Mesenchymal stem cell (in vitro differentiated cells and primary cell): ENCODE measurements at regions not wholly inside any gene's neighbourhood (a gene's known extent, or its start where the extent isn't known, plus 50 kb on each side); places are given as distances from the start of the nearest gene placed in this dataset.

Source experiments
- DNase-seq: peaks from one replicate; pipeline ENCODE4 v3.0.0-alpha.2; 2013
- H2AFZ ChIP-seq: one replicate; pipeline ENCODE4 v1.6.1; 2013; ENCODE audit warnings: low read depth, mild to moderate bottlenecking, control low read depth, inconsistent platforms, low read length, moderate library complexity
- H2AK5ac ChIP-seq: 2 replicates; pipeline ENCODE4 v1.6.1; 2013; ENCODE audit warnings: low read length, moderate library complexity, mild to moderate bottlenecking, inconsistent platforms; ENCODE audit not compliant: severe bottlenecking
- H2BK120ac ChIP-seq: one replicate; pipeline ENCODE4 v1.6.1; 2013; ENCODE audit warnings: low read depth, mild to moderate bottlenecking, inconsistent platforms, low read length, moderate library complexity
- H2BK12ac ChIP-seq, 2 experiments: one replicate each; pipeline ENCODE4 v1.6.1; 2013; ENCODE audit warnings: inconsistent platforms in 2 of 2, low read length in 2 of 2, mild to moderate bottlenecking in 2 of 2, moderate library complexity in 2 of 2, control low read depth in 1 of 2
- H2BK15ac ChIP-seq: one replicate; pipeline ENCODE4 v1.6.1; 2013; ENCODE audit warnings: mild to moderate bottlenecking, low read depth, inconsistent platforms; ENCODE audit not compliant: poor library complexity, severe bottlenecking
- H2BK5ac ChIP-seq: 2 replicates; pipeline ENCODE4 v1.6.1; 2013; ENCODE audit warnings: low read depth, mild to moderate bottlenecking, low read length, control low read depth, inconsistent platforms; ENCODE audit not compliant: poor library complexity, severe bottlenecking
- H3K14ac ChIP-seq, 2 experiments: one replicate each; pipeline ENCODE4 v1.6.1; 2013; ENCODE audit warnings: inconsistent platforms in 2 of 2, low read length in 2 of 2, control low read depth in 1 of 2, mild to moderate bottlenecking in 1 of 2, moderate library complexity in 1 of 2
- H3K18ac ChIP-seq, 2 experiments: one replicate each; pipeline ENCODE4 v1.6.1; 2013; ENCODE audit warnings: inconsistent platforms in 2 of 2, low read length in 2 of 2, control low read depth in 1 of 2, low read depth in 1 of 2, mild to moderate bottlenecking in 1 of 2
- H3K23ac ChIP-seq, 2 experiments: one replicate each; pipeline ENCODE4 v1.6.1; 2013; ENCODE audit warnings: inconsistent platforms in 2 of 2, low read length in 2 of 2, mild to moderate bottlenecking in 2 of 2, moderate library complexity in 2 of 2, control low read depth in 1 of 2
- H3K27ac ChIP-seq: 2 replicates; pipeline ENCODE4 v1.5.1; 2013; ENCODE audit warnings: mild to moderate bottlenecking, moderate library complexity, low read length, control low read depth, inconsistent platforms; ENCODE audit not compliant: poor library complexity, severe bottlenecking
- H3K27me3 ChIP-seq, 2 experiments: 2 replicates each; pipeline versions ENCODE4 v1.6.1 to v1.7.0; 2013; ENCODE audit warnings: low read length in 2 of 2, mild to moderate bottlenecking in 2 of 2, moderate library complexity in 2 of 2, control low read depth in 1 of 2, inconsistent platforms in 1 of 2; ENCODE audit not compliant: control insufficient read depth in 1 of 2, insufficient read depth in 1 of 2
- H3K36me3 ChIP-seq, 2 experiments: 2 replicates each; pipeline versions ENCODE4 v1.6.1 to v1.7.0; 2013; ENCODE audit warnings: low read length in 2 of 2, control low read depth in 1 of 2, inconsistent platforms in 1 of 2, low read depth in 1 of 2, mild to moderate bottlenecking in 1 of 2; ENCODE audit not compliant: insufficient read depth in 2 of 2, control insufficient read depth in 1 of 2
- H3K4ac ChIP-seq, 2 experiments: one replicate each; pipeline ENCODE4 v1.6.1; 2013; ENCODE audit warnings: inconsistent platforms in 2 of 2, low read length in 2 of 2, mild to moderate bottlenecking in 2 of 2, moderate library complexity in 2 of 2, control low read depth in 1 of 2, low read depth in 1 of 2
- H3K4me1 ChIP-seq: 2 replicates; pipeline ENCODE4 v1.6.1; 2013; ENCODE audit warnings: low read depth, low read length, control low read depth; ENCODE audit not compliant: control insufficient read depth, insufficient read depth
- H3K4me2 ChIP-seq: 2 replicates; pipeline ENCODE4 v1.6.1; 2013; ENCODE audit warnings: low read length, mild to moderate bottlenecking, inconsistent platforms; ENCODE audit not compliant: poor library complexity, severe bottlenecking
- H3K4me3 ChIP-seq, 2 experiments: 2 replicates each; pipeline versions ENCODE4 v1.5.1 to v1.7.0; 2013; ENCODE audit warnings: low read length in 2 of 2, mild to moderate bottlenecking in 2 of 2, control low read depth in 1 of 2, low read depth in 1 of 2; ENCODE audit not compliant: insufficient read depth in 1 of 2
- H3K79me1 ChIP-seq: replicated peaks from 2 replicates; pipeline ENCODE4 v1.6.1; 2013; ENCODE audit warnings: mild to moderate bottlenecking, control low read depth, low read length, inconsistent platforms; ENCODE audit not compliant: poor library complexity, severe bottlenecking
- H3K9ac ChIP-seq: 2 replicates; pipeline ENCODE4 v1.7.0; 2013; ENCODE audit warnings: mild to moderate bottlenecking, low read length, moderate library complexity
- H3K9me3 ChIP-seq: 2 replicates; pipeline ENCODE4 v1.7.0; 2013; ENCODE audit warnings: mild to moderate bottlenecking, low read length; ENCODE audit not compliant: control insufficient read depth
- H4K8ac ChIP-seq: one replicate; pipeline ENCODE4 v1.6.1; 2013; ENCODE audit warnings: inconsistent platforms, mild to moderate bottlenecking, low read length, moderate library complexity
- H4K91ac ChIP-seq: one replicate; pipeline ENCODE4 v1.6.1; 2013; ENCODE audit warnings: mild to moderate bottlenecking, low read length, inconsistent platforms
- WGBS: methylation state at CpG from one replicate; pipeline ENCODE4 v1.1.7; 2013; ENCODE audit warnings: mixed read lengths; 5-methylcytosine and 5-hydroxymethylcytosine counted together

DNA sequence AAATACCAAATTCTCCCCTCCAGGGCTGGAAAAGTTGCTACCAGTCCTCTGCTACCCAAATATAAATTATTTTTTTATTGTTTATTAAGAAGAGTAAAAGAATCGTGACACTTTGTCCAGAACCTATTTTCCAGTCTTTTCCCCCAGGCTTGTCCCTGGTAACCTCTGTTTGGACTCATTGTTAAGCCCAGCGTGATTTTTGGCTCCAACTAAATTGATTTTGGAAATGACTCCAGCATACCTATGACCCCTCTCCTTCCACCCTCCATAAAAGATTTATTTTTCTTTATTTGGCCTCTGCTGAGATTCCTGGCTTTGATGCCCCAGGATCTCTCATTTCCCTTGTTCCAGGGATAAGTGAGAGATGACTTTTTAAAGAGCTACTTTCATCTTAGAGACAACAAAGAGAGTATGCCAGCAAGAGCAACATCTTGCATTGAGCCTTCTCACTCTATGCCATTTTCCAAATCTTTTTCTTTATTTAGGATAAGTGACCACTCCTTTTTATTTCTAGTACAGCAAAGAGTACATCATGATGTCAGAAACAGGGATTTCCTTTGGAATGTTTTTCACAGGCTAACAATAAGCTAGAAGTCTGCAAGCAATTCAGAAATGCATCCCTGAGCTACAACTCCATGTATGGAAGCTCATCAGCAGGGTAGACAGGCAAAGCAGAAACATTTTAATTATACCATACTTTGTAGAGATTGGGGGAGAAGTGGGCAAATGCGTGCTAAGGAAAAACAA, 75.8 kb downstream of the DAD1 start:
- H4K8ac ChIP-seq = no peak overlapping the region
- no peak overlapping the region for H3K23ac ChIP-seq
- H3K14ac ChIP-seq = no peak overlapping the region
- no peak overlapping the region for H3K4me3 ChIP-seq
- H2BK120ac ChIP-seq = no peak overlapping the region
- no peaks in the 10 kb centered on the region for H3K79me1 ChIP-seq
- no peak overlapping the region for H2BK12ac ChIP-seq
- H3K9ac ChIP-seq = no peak overlapping the region
- no peak for DNase-seq
- H3K9me3 ChIP-seq = no peaks in the 10 kb centered on the region
- WGBS = 97% methylated on average over 3 of the region's 3 CpGs
- H2BK15ac ChIP-seq = no peak overlapping the region
- H3K4me1 ChIP-seq = no peaks in the 10 kb centered on the region
- no peak overlapping the region for H2AK5ac ChIP-seq
- H3K4me2 ChIP-seq = no peak overlapping the region
- no peak overlapping the region for H4K91ac ChIP-seq
- no peak overlapping the region for H2AFZ ChIP-seq
- H3K27me3 ChIP-seq = peaks cover 0 to 20% of the 10 kb centered on the region in 2 experiments
- H2BK5ac ChIP-seq = no peak overlapping the region
- no peak overlapping the region for H3K4ac ChIP-seq
- no peak overlapping the region for H3K18ac ChIP-seq
- H3K27ac ChIP-seq = no peak overlapping the region
- no peaks in the 10 kb centered on the region for H3K36me3 ChIP-seq

DNA sequence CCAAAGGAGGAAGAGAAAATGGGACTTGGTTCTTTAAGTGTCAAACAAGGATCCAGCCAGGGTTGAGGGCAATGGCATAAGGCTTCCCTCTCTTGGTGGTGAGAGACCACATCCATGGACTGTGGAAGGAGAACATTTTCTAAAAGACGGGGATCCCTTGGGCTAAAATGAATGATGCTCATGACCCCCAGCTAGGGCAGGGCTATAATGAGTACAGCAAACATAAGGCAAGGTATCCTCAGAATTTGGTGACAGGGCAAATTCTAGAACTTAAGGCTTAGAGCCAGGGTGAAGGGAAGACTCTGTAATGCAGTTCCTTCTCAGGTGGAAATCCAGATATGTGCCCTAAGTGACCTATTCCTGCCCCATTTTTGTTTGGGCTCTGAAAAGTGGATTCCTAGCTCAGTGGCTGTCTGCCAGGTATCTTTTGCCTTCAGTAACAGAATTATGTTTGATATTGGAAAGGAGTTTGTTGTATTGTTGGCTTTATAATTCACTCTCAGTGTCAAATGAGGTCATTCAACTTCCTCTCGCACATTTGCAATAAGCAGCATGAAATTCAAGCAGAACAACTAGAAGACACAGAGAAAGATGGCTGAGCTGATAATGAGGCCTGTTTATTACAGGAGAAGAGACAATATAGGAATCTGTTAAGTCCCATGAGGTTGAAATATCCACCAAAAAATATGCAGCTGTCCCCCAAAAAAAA, 76.8 kb downstream of the DAD1 start:
- Histone ChIP-seq H2BK15ac (no peak overlapping the region), H3K9me3 (no peaks in the 10 kb centered on the region), H3K36me3 (no peaks in the 10 kb centered on the region), H3K4ac (no peak overlapping the region), H3K4me2 (no peak overlapping the region), H3K4me3 (no peak overlapping the region), H4K8ac (no peak overlapping the region), H3K23ac (no peak overlapping the region), H4K91ac (no peak overlapping the region), H3K79me1 (no peaks in the 10 kb centered on the region), H2BK120ac (no peak overlapping the region), H3K9ac (no peak overlapping the region), H3K14ac (no peak overlapping the region), H3K4me1 (no peaks in the 10 kb centered on the region), H3K27ac (no peak overlapping the region), H2AFZ (no peak overlapping the region), H2AK5ac (no peak overlapping the region), H2BK5ac (no peak overlapping the region), H3K27me3 (peaks cover 0 to 20% of the 10 kb centered on the region in 2 experiments), H2BK12ac (peak overlapping the region in 1 of 2 experiments; percentile 73), H3K18ac (peak overlapping the region in 1 of 2 experiments; percentile 78)
- no peak for DNase-seq
- 95% methylated on average over 1 of the region's 2 CpGs for WGBS

DNA sequence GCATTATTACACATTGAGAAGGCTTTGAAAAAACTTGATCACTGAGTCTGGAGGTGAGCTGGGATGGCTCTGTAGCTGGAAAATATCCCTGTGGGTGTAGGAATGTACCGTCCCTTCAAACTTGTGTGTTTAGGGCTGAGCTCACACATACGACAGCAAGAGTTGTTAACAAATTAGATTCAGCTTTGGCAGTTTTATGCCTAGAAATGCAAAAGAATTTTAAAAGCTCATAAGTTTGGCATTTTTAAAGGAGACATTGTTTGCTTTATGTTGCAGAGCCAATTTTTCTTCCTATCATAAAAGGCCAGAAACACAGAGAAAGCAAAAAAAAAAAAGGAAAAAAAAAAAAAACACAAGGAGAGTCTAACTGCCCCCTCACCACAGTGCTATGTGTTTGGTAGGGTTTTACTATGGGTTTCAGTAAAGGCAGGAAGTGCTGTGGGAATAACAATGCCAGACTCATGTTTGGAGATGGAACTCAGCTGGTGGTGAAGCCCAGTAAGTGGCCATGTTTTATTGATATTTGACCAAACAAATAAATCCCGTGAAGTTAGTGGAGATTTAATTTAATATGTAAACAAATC, 78.4 kb downstream of the DAD1 start:
- H3K4me2 ChIP-seq = no peak overlapping the region
- H2BK120ac ChIP-seq = no peak overlapping the region
- H3K36me3 ChIP-seq = no peaks in the 10 kb centered on the region
- no peaks in the 10 kb centered on the region for H3K79me1 ChIP-seq
- H3K23ac ChIP-seq = no peak overlapping the region
- H3K9me3 ChIP-seq = no peaks in the 10 kb centered on the region
- DNase-seq = peak; percentile 71
- no peak overlapping the region for H3K9ac ChIP-seq
- H2AK5ac ChIP-seq = no peak overlapping the region
- peak overlapping the region; percentile 10 for H4K8ac ChIP-seq
- H2BK15ac ChIP-seq = no peak overlapping the region
- H3K27me3 ChIP-seq = peaks cover 0 to 25% of the 10 kb centered on the region in 2 experiments
- no peak overlapping the region for H2BK12ac ChIP-seq
- H4K91ac ChIP-seq = no peak overlapping the region
- no peak overlapping the region for H2AFZ ChIP-seq
- no peak overlapping the region for H3K27ac ChIP-seq
- H3K18ac ChIP-seq = no peak overlapping the region
- H2BK5ac ChIP-seq = no peak overlapping the region
- no peak overlapping the region for H3K14ac ChIP-seq
- H3K4me1 ChIP-seq = no peaks in the 10 kb centered on the region
- H3K4ac ChIP-seq = no peak overlapping the region
- no peak overlapping the region for H3K4me3 ChIP-seq
- 35% methylated on average over 2 of the region's 3 CpGs for WGBS

DNA sequence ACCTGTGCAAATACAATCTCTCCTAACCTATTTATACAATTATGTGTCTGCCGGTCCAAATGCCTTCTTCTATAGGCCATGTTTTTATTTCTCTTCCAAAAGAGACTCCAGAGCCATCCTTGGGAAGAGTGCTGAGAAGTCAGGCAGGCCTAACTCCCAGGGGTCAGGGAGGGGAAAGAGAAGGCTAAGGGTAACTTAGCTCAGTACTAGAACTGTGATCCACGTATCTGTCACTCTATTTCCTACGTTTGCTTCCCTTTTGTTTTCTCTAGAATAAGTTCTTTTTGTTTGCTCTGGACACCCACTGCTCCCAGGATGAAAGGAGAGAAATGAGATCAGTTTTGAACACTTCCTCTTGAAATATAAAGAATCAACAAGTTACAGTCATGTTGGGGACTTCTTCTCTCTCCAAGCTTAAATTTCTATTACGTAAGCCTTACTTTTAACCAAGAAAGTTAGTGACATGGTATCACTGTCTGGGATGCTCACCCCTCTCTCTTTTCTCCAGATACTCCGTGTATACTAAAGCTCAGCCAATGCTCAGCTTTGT, 79.2 kb downstream of the DAD1 start:
- no peak overlapping the region for H2AK5ac ChIP-seq

More for the DNA sequence above, 79.2 kb downstream of the DAD1 start:
- no peak overlapping the region for H2AFZ ChIP-seq
- peak overlapping the region in 1 of 2 experiments; percentile 52 for H2BK12ac ChIP-seq
- H3K27ac ChIP-seq = no peak overlapping the region
- DNase-seq = no peak
- no peak overlapping the region for H3K4ac ChIP-seq
- H3K79me1 ChIP-seq = no peaks in the 10 kb centered on the region
- WGBS = no CpG with 5 or more reads among the region's 5 CpGs
- H3K27me3 ChIP-seq = peaks cover 0 to 24% of the 10 kb centered on the region in 2 experiments
- no peak overlapping the region for H2BK5ac ChIP-seq
- H3K4me2 ChIP-seq = no peak overlapping the region
- no peak overlapping the region for H3K23ac ChIP-seq
- no peak overlapping the region for H3K9ac ChIP-seq
- no peaks in the 10 kb centered on the region for H3K36me3 ChIP-seq
- no peaks in the 10 kb centered on the region for H3K4me1 ChIP-seq
- H3K4me3 ChIP-seq = no peak overlapping the region
- no peak overlapping the region for H2BK120ac ChIP-seq
- no peak overlapping the region for H3K14ac ChIP-seq
- no peak overlapping the region for H4K91ac ChIP-seq
- no peak overlapping the region for H2BK15ac ChIP-seq
- no peak overlapping the region for H3K18ac ChIP-seq
- no peaks in the 10 kb centered on the region for H3K9me3 ChIP-seq
- no peak overlapping the region for H4K8ac ChIP-seq
